GM21528 (cell line): ENCODE measurements at regions not wholly inside any gene's neighbourhood (a gene's known extent, or its start where the extent isn't known, plus 50 kb on each side); places are given as distances from the start of the nearest gene placed in this dataset.

Experiments
- ATAC-seq: cut with Tn5 transposase; IDR thresholded peaks from one replicate; pipeline ENCODE4 v1.9.1; 2021; ENCODE audit warnings: mild to moderate bottlenecking, moderate library complexity; ENCODE audit not compliant: unreplicated experiment, low FRiP score

- ATAC-seq: peak; percentile 7
Measured at GRCh38 chr3:143206955-143207337, 87.4 kb downstream of the CHST2 start.

- peak; percentile 68 for ATAC-seq
Measured at GRCh38 chr3:143207338-143207961, 87.9 kb downstream of the CHST2 start.

- no peak for ATAC-seq
Measured at GRCh38 chr3:143208976-143209714, 89.6 kb downstream of the CHST2 start.

- ATAC-seq: no peak
Measured at GRCh38 chr3:143209715-143210059, 90.1 kb downstream of the CHST2 start.

GRCh38 chr3:143210141-143210540 lies 90.6 kb downstream of the CHST2 start:
- no peak for ATAC-seq

GRCh38 chr3:143215059-143215458 lies 95.5 kb downstream of the CHST2 start:
- ATAC-seq: no peak
